NCI-H146 (cell line): ENCODE measurements at regions not wholly inside any gene's neighbourhood (a gene's known extent, or its start where the extent isn't known, plus 50 kb on each side); places are given as distances from the start of the nearest gene placed in this dataset.
A peak's percentile ranks its signal among the peaks of the same experiment; 100 is the strongest.
"Not testable (repeated sequence)": the region's sequence is repeated elsewhere in the genome, so short reads cannot be mapped to it uniquely, and the experiment has no call there.

Source experiments
- DNase-seq: peaks from one replicate; lab custom pipeline; 2025; lab: John Stamatoyannopoulos, UW

DNA sequence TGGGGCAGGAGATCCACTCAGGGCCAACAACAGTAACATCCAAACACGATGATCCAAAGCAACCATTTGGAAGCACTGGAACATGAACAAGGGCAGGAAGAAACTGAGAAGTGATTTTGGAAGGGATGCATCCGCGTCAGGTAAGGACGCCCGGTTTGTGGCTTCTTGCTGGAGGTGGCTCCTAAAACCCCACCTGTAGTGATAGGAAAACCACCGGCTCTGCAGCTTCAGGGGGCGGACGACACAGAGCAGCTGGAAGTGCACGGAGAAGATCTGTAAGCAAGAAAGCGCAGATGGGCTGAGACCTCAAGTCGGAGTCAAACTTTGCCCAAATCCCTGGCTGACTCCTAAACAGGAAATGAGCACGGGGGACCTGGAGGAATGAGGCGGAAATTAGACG, 1066.1 kb downstream of the BRD1 start:
- no peak for DNase-seq

DNA sequence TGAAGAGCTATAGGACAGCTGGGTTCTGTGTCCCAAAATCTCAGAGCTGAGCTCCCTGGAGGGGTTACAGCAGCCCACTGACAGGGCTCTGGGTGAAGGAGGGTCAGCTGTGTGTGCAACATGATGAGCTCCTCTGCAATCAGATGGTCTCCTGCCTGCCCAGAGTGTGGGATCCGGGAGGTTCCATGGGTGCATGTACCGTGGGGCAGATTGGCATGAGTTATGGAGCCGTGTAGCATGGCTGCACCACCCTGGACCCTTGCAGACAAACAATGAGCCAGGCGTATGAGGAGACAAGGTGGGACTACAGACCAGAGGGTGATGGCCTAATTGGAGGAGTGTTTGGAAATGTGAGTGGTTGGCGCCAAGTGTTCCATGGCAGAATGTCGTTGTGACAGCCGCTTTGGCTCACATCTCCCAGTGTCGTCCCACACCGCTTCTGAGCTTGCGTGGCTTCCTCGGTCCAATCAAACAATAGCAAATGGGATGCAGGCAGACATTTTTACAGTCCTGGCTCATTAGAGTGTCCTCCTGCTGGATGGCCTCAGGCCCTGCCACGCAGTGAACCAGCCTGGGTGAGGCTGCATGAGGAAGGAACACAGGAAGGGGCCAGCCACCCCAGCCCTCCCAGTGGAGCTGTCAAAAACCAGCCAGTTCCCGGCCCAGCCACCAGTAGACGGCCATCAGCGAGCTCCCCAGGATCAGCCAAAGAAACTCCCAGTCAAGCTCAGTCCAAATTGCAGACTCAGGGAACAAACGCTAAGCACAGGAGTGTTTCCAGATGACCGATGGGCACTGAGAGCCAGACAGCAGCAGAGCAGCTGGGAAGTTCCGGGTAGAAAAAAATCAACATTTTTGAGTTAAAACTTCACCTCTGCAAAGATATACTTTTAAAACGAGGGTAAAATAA, 1066.9 kb downstream of the BRD1 start:
- DNase-seq = no peak

DNA sequence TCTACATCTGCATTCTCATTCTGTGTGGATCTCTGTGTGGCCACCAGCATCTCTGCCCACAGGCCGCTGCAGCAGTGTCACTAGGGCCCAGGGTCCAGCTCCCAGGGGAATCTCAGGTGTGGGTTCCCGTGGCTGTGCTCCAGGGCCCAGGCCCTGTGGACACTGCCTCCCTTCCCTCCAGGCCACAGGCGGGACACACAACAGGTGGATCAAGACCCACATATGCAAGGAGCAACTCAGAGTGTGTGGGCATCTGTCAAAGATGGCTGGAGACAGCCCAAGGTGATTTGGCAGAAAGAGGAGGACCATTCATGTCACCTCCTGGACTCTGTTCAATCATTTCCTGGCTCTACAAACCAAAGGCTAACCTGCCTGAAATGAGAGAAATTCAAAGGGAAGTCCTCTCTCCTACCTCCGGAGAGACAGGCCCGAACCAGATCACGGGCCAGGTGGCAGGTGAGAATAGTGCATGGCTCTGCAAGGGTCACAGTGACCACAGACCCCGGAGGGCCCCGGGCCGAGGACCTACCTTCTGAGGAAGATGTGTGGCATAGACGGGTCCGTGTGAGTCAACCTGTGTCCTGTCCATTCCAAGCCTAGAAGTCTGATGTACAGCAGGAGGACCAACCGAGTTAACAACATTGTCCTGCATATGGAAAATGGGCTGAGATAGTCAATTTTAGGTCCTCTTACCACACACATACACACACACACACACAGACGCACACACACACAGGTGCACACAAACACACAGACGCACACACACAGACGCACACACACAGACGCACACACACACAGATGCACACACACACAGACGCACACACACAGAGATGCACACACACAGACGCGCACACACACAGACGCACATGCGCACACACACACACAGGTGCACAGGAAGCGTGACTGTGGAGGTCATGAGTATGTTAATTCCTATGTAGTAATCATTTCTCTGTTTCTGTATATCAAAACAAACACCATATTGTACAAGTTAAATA, 1068.5 kb downstream of the BRD1 start:
- DNase-seq = no peak

DNA sequence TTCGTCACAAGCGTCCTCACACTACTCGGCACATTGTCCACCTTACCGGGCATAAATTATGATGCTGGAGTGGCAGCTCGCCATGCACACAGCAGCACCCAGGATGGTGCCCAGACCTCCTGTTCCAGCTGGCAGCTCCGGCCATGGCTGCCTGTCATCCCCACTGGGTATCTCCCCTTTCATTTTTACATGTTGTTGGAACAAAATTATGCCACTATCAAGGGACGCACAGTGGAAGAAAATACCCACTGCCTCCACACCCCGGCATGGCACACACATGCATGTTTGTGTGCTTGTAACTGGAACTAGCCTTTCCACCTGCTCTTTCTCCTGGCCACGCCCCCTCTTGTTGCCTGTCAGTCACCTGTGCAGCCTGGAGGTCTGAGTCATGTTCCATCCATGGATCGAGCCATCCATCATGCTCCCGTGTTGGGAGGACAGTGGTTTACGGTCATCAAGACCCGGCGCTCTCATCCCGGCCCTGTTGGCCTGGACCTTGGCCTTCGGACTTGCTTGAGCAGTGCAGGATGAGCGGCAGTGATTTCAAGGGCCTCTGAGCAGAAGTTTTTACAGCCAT, 1069.6 kb downstream of the BRD1 start:
- DNase-seq = peak; percentile 2

DNA sequence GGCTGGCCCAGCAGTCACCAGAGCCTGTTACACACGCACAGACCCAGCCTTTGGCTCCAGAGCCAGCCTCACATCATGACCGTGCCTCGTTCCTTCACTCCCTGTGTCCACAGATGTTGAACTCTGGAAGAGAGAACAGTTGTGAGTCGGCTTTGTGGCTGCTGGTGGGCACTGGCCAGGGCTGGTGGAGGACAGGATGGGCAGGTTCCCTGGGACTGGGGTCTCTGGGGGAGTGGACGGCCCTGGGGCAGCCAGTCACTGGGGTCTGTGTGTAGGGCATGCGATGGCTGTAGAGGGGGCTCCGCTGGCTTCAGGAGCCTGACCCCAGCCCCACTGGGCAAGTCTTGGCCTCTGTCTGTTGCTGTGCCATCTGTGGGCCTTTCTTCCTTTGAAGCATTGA, 1070.1 kb downstream of the BRD1 start:
- no peak for DNase-seq

DNA sequence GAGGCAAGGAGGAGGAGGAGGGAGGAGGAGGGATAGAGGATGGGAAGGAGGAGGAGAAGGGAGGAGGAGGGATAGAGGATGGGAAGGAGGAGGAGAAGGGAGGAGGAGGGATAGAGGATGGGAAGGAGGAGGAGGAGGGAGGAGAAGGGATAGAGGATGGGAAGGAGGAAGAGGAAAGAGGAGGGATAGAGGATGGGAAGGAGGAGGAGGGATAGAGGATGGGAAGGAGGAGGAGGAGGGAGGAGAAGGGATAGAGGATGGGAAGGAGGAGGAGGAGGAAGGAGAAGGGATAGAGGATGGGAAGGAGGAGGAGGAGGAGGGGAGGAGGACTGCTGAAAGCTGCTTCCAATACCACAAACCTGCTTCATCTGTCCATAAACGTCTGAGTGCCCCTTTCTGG, 1070.5 kb downstream of the BRD1 start:
- not testable (repeated sequence) for DNase-seq

DNA sequence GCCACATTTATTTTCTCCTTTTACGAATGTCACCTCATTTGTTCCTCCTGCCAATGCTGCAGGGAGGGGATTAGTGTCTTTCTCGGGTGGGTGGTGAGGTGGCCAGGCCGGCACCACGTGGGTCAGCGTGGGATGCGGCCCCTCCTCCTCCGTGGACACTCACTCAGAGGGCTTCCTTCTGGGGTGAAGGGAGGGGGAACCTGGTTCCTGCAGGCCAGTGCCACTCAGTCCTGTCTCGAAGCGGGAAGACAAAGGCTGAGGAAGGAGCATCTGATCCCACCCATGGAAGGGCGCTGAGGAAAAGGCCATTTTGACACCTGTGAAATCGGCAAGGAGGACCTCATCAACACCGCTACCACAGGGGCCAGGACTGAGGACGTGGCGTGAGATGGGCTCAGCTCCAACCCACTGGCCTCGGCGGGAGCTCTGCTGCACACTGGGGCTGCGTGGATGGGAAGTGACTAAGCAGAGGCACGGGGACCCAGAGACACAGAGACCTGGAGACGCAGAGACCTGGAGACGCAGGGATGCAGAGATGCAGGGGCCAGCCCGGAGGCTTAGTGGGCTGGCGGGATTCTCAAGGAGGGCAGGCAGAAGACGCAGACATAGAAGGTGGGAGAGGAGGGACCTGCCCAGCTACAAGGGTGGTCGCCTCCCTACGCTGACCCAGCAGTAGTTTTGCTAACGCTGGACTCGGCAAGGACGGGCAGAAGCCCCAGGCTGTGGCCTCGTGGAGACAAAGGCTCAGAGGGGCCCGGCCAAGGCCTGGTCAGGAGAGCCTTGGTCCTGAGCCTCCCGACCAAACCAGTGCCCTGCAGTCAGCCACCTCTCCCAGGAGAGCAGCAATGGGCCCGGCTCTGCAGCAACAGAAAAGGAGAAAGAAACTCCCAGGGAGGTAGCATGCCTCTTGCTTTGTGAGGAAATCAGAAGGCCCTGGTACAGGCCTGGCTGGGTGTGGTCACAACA, 1071.2 kb downstream of the BRD1 start:
- DNase-seq = no peak

- DNase-seq = no peak
These were observed 1072.4 kb downstream of the BRD1 start for GRCh38 chr22:48755059-48755949.

DNA sequence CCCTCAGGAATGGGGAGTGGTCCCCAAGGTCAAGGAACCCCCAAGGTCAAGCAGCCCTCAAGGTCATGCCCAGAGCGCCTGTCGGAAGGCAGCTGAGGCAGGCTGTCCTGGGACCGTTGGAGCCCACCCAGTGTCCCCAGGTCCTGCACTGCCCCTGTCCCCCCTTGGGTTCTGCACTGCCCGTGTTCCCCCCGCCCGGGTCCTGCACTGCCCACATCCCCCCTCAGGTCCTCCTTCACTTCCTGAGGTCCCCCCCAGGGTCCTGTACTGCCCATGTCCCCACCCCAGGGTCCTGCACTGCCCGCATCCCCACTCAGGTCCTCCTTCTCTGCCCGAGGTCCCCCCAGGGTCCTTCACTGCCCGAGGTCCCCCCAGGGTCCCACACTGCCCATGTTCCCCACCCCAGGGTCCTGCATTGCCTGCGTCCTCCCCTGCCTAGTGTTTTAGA, 1073.0 kb downstream of the BRD1 start:
- no peak for DNase-seq

GRCh38 chr22:48753752-48754517, 1073.7 kb downstream of the BRD1 start:
- DNase-seq = no peak

GRCh38 chr22:48753381-48753730, 1074.3 kb downstream of the BRD1 start:
- DNase-seq = no peak

DNA sequence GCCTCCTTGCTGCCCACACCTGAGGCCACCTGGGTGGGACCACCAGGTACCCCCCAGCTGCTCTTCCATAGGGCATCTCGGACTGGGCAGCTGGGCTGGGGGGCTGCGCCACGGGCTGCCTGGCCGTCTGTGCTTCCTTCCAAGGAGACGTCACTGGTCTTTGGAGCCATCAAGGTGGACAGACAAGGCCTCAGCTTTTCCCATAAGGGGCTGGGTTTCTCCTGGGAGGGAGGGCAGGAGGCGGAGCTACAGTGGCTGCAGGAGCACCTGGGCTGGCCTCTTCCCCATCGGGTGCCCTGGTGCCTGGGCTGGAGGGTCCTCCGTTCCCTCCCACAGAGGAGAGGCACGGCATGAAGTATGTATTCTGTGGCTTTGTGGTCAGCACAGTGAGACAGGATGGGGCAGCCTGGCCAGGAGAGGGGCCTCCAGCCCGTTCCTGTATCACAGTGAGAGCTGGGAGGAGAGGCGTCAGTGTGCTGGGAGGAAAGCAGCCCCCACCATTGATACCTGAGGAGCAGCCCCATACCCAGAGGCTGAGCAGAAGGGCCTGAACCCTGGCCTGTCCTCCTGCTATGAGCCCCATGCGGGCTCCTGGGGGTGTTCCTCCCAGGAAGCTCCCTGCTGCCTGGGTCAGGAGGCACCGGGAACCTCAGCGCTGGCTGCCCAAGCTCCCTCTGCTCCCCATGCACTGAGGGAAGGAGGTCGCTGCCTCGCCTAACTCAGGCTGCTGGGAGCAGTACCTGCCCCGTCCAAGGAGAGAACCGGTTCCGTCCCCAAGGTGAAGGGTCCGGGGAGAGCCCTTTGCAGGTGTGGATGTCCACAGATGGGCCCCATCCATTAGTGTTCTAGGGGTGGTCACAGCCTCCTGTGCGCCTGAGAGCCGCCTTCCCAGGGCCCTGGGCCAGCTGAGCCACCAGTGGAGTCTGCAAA, 1075.0 kb downstream of the BRD1 start:
- no peak for DNase-seq

- no peak for DNase-seq
These were observed 1075.9 kb downstream of the BRD1 start for GRCh38 chr22:48751539-48752437.

- DNase-seq = no peak
These were observed 1076.7 kb downstream of the BRD1 start for GRCh38 chr22:48750826-48751440.

DNA sequence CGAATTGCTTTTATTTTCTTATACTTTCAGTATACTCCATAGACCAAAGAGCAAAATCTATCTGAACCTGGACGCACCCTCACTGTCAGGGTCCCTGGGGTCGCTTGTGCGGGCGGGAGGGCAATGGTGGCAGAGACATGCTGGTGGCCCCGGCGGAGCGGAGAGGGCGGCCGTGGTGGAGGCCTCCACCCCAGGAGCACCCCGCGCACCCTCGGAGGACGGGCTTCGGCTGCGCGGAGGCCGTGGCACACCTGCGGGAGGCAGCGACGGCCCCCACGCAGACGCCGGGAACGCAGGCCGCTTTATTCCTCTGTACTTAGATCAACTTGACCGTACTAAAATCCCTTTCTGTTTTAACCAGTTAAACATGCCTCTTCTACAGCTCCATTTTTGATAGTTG, 1077.4 kb downstream of the BRD1 start:
- no peak for DNase-seq

- no peak for DNase-seq
These were observed 1078.0 kb downstream of the BRD1 start for GRCh38 chr22:48749555-48750227.
